Stimulated activated CD8-positive, alpha-beta memory T cell treated with anti-CD3 and anti-CD28 coated beads, Interleukin-15, amount 100 ng/mL, for 4 hours (primary cell): ENCODE measurements at regions not wholly inside any gene's neighbourhood (a gene's known extent, or its start where the extent isn't known, plus 50 kb on each side); places are given as distances from the start of the nearest gene placed in this dataset.
"Not testable (repeated sequence)": the region's sequence is repeated elsewhere in the genome, so short reads cannot be mapped to it uniquely, and the experiment has no call there.

Source experiments
- DNase-seq, 2 donors: peaks; one replicate each; pipeline ENCODE4 v3.0.0-alpha.2; 2020; ENCODE audit warnings: low read depth in 2 of 2

DNA sequence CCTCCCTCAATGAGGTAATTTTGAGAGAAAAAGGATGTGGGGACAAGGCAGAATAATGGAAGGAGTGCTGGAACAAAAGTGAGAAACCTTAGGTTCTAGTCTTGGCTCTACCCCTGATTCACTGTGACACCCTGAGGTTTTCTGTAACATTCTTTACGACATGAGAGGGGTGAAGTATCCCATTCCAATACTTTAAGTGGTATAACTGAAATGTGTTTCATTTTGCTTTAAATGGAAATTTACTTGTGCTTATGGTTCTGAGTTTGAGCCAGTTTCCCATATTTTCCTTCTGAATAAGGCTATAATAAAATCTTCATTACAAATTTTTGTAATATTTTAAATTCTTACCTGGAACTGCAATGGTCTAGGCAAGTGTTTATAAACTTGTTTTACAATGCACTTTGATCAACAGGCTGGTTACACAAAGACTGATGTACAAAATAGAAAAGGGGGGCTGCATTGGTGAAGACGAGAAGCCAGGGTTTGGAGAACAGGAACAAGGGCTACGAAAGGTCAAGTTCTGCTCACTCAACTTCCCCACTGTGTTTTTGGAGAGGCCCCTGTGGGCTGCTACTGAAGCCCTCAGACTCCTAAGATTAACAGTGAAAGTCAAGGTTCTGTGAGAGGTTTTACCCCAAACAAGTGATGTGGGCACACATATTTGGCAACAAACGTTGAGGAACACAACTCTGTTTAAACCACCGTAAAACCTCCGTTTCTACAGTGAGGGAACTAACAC lies 171.9 kb upstream of the ELL2 start:
- DNase-seq, result no peak

- DNase-seq, result no peak
Measured at GRCh38 chr5:96129276-96129675, 167.6 kb upstream of the ELL2 start.

- no peak for DNase-seq
Measured at GRCh38 chr5:96128204-96128864, 166.7 kb upstream of the ELL2 start.

DNA sequence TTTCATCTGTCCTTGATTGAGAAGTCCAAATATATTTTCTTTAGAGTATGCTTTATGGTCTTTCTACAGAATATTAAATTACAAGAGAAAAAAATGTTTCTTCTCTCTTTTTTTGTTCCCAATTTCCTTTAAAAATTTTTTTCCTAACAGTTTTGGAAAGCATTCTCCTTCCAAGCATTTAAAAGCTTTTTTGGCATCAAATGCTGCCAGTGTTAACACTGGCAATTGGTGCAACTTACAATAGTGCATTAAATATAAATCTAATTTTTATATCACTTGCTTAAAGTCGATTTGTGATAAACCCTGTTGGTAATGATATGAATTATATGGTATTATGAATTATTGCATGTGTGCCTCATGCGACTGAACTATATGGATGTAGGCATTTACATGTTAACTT lies 165.9 kb upstream of the ELL2 start:
- no peak for DNase-seq

- DNase-seq, result no peak
Measured at GRCh38 chr5:96125231-96125891, 163.7 kb upstream of the ELL2 start.

GRCh38 chr5:96124589-96124988 lies 162.9 kb upstream of the ELL2 start:
- DNase-seq, result no peak

GRCh38 chr5:96123418-96123817 lies 161.8 kb upstream of the ELL2 start:
- DNase-seq, result no peak

GRCh38 chr5:96121364-96121763 lies 159.7 kb upstream of the ELL2 start:
- DNase-seq, result no peak

- DNase-seq, result no peak
Measured at GRCh38 chr5:96120120-96120519, 158.5 kb upstream of the ELL2 start.

GRCh38 chr5:96117771-96118651 lies 156.4 kb upstream of the ELL2 start:
- DNase-seq, result no peak

DNA sequence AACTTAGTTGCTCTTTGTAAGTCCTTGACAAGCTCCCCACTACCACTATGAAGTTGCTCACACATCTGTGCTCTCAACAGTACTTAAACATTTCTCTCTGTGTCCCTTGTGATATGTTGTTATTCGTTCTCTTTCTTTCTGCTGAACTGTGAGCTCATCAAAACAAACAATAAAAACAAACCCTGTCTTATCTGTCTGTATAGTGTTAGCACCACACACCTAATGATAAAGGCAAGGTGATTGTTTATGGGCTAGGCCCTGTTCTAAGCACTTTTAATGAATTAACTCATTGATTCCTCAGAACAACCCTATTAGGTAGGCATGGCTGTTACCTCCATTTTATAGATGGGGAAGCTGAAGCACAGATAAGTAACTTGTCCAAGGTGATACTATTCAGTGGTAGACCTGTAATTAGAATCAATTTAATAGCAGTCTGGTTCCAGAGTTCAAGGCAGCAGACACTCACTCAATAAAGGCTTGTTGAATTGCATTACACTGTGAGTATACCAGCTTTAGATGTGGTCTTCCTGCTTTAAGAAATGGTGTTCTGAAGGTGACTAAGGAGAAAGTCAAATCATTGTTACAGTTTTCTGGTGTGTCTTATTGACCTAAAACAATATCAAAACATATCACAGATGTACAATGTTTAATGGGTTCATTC lies 153.6 kb upstream of the ELL2 start:
- DNase-seq, result no peak

DNA sequence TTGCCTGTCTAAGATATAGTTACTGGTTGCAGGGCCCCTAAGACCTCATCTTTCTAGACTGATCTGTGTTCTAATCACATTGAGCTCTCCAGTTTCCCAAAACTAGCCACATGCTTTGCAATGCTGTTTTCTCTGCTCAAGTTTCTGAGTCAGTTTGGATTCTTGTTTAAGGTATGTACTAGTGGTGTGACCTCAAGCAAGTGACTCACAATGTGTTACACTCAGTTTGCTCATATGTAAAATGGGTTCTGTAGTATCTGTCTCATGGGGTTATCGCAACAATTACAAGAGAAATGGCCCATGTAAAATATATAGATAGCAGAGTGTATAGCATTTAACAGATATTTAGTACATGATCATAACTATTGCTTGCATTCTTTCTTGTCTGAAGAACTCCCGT lies 153.1 kb upstream of the ELL2 start:
- no peak for DNase-seq

DNA sequence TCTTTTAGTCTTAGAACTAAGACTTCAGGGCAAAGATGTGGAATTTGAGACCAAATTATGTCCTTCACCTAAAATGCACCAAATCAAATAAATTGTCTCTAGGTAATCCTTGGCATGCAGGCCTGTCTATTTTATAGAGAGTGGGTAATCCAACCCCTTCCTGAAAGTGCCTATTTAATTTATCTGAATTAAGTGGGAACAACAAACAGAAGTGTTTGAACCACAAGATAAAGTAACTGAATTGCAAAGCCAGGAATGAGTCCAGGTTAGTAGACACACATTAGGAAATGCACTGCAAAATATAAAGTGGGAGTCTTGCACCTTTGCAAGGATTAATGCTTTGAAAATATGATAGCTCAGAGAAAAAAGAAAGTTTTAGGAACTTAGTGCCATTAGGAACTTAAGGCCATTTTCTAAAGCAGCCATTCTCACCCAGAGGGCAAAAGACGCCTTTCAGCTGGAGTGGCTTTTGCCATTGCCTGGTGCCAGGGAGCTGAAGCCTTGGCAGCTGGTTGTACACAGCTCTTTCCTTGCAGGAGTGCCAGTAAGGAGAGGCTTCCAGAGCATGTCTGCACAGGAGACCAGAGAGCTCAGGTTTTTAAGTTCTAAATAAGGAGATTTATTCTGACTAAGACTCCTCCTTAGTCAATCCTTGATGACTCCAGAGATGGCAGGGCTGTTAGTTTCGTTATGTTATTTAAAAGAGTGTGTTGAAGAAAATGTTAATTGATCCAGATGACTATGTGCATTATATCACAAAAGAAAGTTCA lies 151.7 kb upstream of the ELL2 start:
- DNase-seq, result no peak

GRCh38 chr5:96112703-96113102 lies 151.1 kb upstream of the ELL2 start:
- DNase-seq, result no peak

DNA sequence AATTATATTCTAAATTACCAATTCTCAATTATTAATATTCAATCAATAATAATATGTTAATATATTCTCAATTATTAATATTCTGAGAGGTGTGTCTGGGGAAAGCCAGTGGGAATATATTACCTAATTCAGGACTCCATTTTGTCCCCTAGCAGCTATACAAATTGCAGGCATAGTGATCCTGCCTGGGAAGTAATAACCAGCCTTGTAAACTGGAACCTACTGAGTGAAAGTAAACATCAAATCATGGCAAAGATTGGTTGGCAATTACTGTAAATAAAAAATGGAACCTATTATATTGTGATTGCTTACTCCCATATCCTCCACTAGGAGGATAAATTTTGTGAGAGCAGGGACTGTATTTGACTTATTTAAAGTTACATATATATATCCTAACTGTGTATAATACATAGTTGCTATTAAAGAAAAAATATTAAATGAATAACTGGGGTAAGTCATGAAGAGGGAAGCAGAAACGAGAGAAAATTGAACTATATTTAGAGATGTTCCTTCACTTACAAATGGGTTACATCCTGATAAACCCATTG lies 150.5 kb upstream of the ELL2 start:
- DNase-seq, result no peak

GRCh38 chr5:96111080-96111756 lies 149.6 kb upstream of the ELL2 start:
- no peak for DNase-seq

GRCh38 chr5:96110300-96110699 lies 148.6 kb upstream of the ELL2 start:
- no peak for DNase-seq

DNA sequence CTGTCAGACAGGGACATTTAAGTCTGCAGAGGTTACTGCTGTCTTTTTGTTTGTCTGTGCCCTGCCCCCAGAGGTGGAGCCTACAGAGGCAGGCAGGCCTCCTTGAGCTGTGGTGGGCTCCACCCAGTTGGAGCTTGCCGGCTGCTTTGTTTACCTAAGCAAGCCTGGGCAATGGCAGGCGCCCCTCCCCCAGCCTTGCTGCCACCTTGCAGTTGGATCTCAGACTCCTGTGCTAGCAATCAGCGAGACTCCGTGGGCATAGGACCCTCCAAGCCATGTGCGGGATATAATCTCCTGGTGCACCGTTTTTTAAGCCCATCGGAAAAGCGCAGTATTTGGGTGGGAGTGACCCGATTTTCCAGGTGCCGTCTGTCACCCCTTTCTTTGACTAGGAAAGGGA lies 147.0 kb upstream of the ELL2 start:
- DNase-seq, result not testable (repeated sequence)

GRCh38 chr5:96103829-96104228 lies 142.2 kb upstream of the ELL2 start:
- DNase-seq, result not testable (repeated sequence)
